Right atrium auricular region (tissue), 2 donors: ENCODE measurements at regions not wholly inside any gene's neighbourhood (a gene's known extent, or its start where the extent isn't known, plus 50 kb on each side); places are given as distances from the start of the nearest gene placed in this dataset.

Experiments used
- DNase-seq: peaks from one replicate; pipeline ENCODE4 v3.0.0-alpha.2; 2019; ENCODE audit warnings: low spot score
- H3K27ac ChIP-seq, 2 donors: fragments of 200-600 bp; sonication (generic); 1 replicate in 1 of 2; 2 replicates in 1 of 2; pipeline ENCODE4 v1.5.1; 2016 to 2019
- H3K27me3 ChIP-seq, 2 donors: fragments of 200-600 bp; sonication (generic); one replicate each; pipeline versions ENCODE4 v1.5.1 to v1.6.0; 2017 to 2019
- H3K36me3 ChIP-seq: fragments of 200-600 bp; sonication (generic); one replicate; pipeline ENCODE4 v1.5.1; 2016
- H3K4me1 ChIP-seq, 2 donors: fragments of 200-600 bp; sonication (generic); one replicate each; pipeline versions ENCODE4 v1.5.1 to v1.6.0; 2017 to 2019
- H3K4me3 ChIP-seq, 2 donors: fragments of 200-600 bp; sonication (generic); 1 replicate in 1 of 2; 2 replicates in 1 of 2; pipeline ENCODE4 v1.5.1; 2017 to 2019; ENCODE audit warnings: mild to moderate bottlenecking in 1 of 2, moderate library complexity in 1 of 2
- H3K9me3 ChIP-seq, 2 donors: fragments of 200-600 bp; sonication (generic); one replicate each; pipeline ENCODE4 v1.5.1; 2019
- TF ChIP-seq, protein P1 (sequence below), 2 donors: fragments of 200-600 bp; sonication (generic); IDR thresholded peaks; one replicate each; pipeline ENCODE4 v1.5.1; 2019; ENCODE audit warnings: antibody characterized with exemption in 2 of 2

DNA sequence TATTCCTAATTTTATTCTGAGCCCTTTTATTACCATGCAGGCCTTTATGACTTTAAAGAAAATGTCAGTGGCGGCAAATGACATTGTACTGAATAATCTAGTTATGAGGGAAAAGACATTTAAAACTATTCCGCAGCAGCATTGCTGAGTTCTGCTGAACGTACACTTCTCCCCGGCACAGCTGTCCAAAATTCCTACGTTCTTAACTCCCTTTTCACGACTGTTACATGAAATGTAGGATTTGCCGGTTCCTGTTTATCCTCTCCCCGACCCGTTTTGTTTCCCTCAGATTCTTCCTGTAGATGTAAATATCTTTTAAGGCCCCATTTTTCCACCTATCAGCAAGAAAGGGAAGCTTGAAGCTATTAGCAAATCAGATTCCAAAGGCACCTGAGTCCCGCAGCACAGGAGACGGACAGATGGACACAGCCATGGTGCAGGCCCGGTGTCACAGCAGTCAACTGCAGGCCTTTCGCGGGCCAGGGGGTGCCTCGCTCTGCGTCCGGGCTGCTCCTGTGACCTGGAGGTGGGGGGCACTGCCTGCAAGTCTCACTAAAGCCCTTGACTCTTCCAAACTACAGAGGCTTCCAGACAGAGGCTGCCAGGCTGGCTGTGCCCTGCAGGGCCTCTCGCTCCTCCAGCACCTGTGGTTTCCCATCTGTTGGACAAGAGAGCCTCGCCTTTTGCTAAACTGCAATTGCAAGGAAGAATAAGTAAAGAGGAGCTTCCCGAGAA lies 485.0 kb upstream of the MGMT start:
- no peaks in the 10 kb centered on the region for H3K27me3 ChIP-seq
- TF ChIP-seq, protein P1, sequence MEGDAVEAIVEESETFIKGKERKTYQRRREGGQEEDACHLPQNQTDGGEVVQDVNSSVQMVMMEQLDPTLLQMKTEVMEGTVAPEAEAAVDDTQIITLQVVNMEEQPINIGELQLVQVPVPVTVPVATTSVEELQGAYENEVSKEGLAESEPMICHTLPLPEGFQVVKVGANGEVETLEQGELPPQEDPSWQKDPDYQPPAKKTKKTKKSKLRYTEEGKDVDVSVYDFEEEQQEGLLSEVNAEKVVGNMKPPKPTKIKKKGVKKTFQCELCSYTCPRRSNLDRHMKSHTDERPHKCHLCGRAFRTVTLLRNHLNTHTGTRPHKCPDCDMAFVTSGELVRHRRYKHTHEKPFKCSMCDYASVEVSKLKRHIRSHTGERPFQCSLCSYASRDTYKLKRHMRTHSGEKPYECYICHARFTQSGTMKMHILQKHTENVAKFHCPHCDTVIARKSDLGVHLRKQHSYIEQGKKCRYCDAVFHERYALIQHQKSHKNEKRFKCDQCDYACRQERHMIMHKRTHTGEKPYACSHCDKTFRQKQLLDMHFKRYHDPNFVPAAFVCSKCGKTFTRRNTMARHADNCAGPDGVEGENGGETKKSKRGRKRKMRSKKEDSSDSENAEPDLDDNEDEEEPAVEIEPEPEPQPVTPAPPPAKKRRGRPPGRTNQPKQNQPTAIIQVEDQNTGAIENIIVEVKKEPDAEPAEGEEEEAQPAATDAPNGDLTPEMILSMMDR (IDR thresholded peaks at IDR 0.05) = no peak
- no peaks in the 10 kb centered on the region for H3K36me3 ChIP-seq
- H3K9me3 ChIP-seq = no peaks in the 10 kb centered on the region
- H3K27ac ChIP-seq = no peak overlapping the region
- H3K4me1 ChIP-seq = no peaks in the 10 kb centered on the region
- no peak overlapping the region for H3K4me3 ChIP-seq
- no peak for DNase-seq

DNA sequence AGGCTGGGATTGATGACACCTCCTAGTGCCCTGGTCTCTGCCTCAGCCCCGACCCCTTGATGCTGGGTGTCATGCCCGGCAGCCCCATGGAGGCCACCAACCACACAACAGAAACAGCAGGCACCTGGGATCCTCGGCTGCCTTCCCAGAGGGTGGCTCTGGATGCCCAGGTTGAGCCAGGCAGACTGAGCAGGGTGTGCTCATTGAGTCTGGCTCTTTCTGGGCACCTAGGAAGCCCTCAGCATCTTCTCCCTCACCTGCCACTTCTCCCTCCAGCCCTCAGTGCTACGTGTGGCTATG lies 484.5 kb upstream of the MGMT start:
- TF ChIP-seq, protein P1 (IDR thresholded peaks at IDR 0.05) = no peak
- DNase-seq = no peak

DNA sequence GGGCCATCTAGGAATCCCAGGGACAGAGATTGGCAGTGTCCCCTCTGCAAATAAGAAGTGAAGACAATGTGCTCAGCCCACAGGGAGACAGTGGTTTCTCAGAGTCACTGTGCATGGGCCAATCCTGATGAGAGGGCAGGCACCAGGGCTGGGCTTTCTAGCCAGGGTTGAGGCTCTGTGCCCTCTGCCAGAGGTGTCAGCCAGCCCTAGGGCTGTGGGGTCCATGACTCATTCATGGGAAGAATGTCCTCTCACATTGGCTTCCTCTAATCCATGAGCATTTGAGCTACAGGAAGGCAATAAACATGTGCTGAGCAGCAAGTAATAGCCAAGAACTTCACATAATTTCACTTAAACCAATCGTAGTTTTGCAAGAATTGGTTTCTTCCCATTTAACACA lies 482.0 kb upstream of the MGMT start:
- no peaks in the 10 kb centered on the region for H3K9me3 ChIP-seq
- H3K27ac ChIP-seq = no peak overlapping the region
- H3K27me3 ChIP-seq = no peaks in the 10 kb centered on the region
- no peak for DNase-seq
- no peak overlapping the region for H3K4me3 ChIP-seq
- TF ChIP-seq, protein P1 (IDR thresholded peaks at IDR 0.05) = no peak
- no peaks in the 10 kb centered on the region for H3K36me3 ChIP-seq
- H3K4me1 ChIP-seq = no peaks in the 10 kb centered on the region

More for the DNA sequence above, 484.5 kb upstream of the MGMT start:
- Histone ChIP-seq H3K27ac (no peak overlapping the region), H3K36me3 (no peaks in the 10 kb centered on the region), H3K9me3 (no peaks in the 10 kb centered on the region), H3K27me3 (no peaks in the 10 kb centered on the region), H3K4me3 (no peak overlapping the region), H3K4me1 (no peaks in the 10 kb centered on the region)

DNA sequence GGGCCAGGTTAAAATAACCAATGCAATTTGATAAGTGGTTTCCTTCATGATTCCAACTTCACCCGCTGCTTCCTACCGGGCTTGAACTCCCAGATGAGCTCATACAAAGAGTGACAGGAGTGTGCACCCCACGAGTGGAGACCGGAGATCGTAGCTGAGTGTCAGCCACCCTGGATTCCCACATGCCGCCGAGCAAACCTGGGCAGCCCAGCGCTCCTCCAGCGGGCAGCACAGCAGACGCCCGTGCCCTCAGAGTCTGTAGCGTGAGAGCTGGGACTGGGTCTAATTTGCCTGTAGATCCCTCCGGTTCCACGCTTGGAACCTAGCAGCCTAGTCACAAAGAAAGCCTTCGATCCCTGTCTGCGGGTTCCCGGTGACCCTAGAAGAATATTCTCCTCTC lies 476.1 kb upstream of the MGMT start:
- Histone ChIP-seq H3K4me3 (no peak overlapping the region), H3K36me3 (no peaks in the 10 kb centered on the region), H3K27me3 (no peaks in the 10 kb centered on the region), H3K27ac (no peak overlapping the region), H3K9me3 (no peaks in the 10 kb centered on the region), H3K4me1 (no peaks in the 10 kb centered on the region)
- TF ChIP-seq, protein P1 (IDR thresholded peaks at IDR 0.05) = no peak
- DNase-seq = peak; percentile 40

- peak; percentile 52 for DNase-seq
- H3K36me3 ChIP-seq = no peaks in the 10 kb centered on the region
- no peak overlapping the region for H3K27ac ChIP-seq
- H3K4me1 ChIP-seq = no peaks in the 10 kb centered on the region
- TF ChIP-seq, protein P1 (IDR thresholded peaks at IDR 0.05) = no peak
- no peak overlapping the region for H3K4me3 ChIP-seq
- no peaks in the 10 kb centered on the region for H3K27me3 ChIP-seq
- H3K9me3 ChIP-seq = no peaks in the 10 kb centered on the region
Measured at GRCh38 chr10:128992770-128993169, 474.3 kb upstream of the MGMT start.

- Histone ChIP-seq H3K27ac (no peak overlapping the region), H3K36me3 (no peaks in the 10 kb centered on the region), H3K9me3 (no peaks in the 10 kb centered on the region), H3K4me3 (no peak overlapping the region), H3K4me1 (no peaks in the 10 kb centered on the region), H3K27me3 (no peaks in the 10 kb centered on the region)
- TF ChIP-seq, protein P1 (IDR thresholded peaks at IDR 0.05) = no peak
- peak; percentile 28 for DNase-seq
Measured at GRCh38 chr10:128993443-128993842, 473.6 kb upstream of the MGMT start.
